Uterus (tissue), 3 donors: ENCODE measurements at regions not wholly inside any gene's neighbourhood (a gene's known extent, or its start where the extent isn't known, plus 50 kb on each side); places are given as distances from the start of the nearest gene placed in this dataset.

ENCODE experiments used
- DNase-seq, 2 donors: peaks; one replicate each; pipeline ENCODE4 v3.0.0-alpha.2; 2019 to 2020
- H3K27ac ChIP-seq, 2 donors: fragments of 200-600 bp; sonication (generic); 1 replicate in 1 of 2; 2 replicates in 1 of 2; pipeline ENCODE4 v1.5.1; 2016 to 2018
- H3K27me3 ChIP-seq, 2 donors: fragments of 200-600 bp; sonication (generic); one replicate each; pipeline ENCODE4 v1.5.1; 2018 to 2019; ENCODE audit warnings: control low read depth in 1 of 2
- H3K36me3 ChIP-seq, 2 donors: fragments of 200-600 bp; sonication (generic); one replicate each; pipeline ENCODE4 v1.5.1; 2019; ENCODE audit warnings: control low read depth in 1 of 2
- H3K4me1 ChIP-seq, 2 donors: fragments of 200-600 bp; sonication (generic); one replicate each; pipeline ENCODE4 v1.5.1; 2018 to 2019; ENCODE audit warnings: control low read depth in 1 of 2
- H3K4me3 ChIP-seq, 2 donors: fragments of 200-600 bp; sonication (generic); 1 replicate in 1 of 2; 2 replicates in 1 of 2; pipeline ENCODE4 v1.5.1; 2018 to 2019; ENCODE audit warnings: mild to moderate bottlenecking in 1 of 2
- H3K9me3 ChIP-seq, 2 donors: fragments of 200-600 bp; sonication (generic); one replicate each; pipeline ENCODE4 v1.5.1; 2019; ENCODE audit warnings: control low read depth in 1 of 2
- POLR2A ChIP-seq, 2 donors: fragments of 450-650 bp; IDR thresholded peaks; one replicate each; pipeline ENCODE4 v1.6.1; 2016; ENCODE audit warnings: antibody characterized with exemption in 2 of 2, mild to moderate bottlenecking in 1 of 2, moderate library complexity in 1 of 2
- intact Hi-C: fragments of 100-400 bp; cut with DNase I; formaldehyde crosslinking; loops from one replicate; pipeline ENCODE4 v1.15.1; 2023; ENCODE audit warnings: low total_unique reads
- TF ChIP-seq, protein P1 (sequence below), 4 experiments: fragments of 200-600 bp in 2 of 4; fragments of 450-650 bp in 2 of 4; sonication (generic) in 2 of 4; IDR thresholded peaks; one replicate each; pipeline ENCODE4 v1.5.1; 2016 to 2019; ENCODE audit warnings: antibody characterized with exemption in 4 of 4, mild to moderate bottlenecking in 2 of 4, moderate library complexity in 1 of 4
- donor health status: DM: yes; HTN: yes; CAD: no.

DNA sequence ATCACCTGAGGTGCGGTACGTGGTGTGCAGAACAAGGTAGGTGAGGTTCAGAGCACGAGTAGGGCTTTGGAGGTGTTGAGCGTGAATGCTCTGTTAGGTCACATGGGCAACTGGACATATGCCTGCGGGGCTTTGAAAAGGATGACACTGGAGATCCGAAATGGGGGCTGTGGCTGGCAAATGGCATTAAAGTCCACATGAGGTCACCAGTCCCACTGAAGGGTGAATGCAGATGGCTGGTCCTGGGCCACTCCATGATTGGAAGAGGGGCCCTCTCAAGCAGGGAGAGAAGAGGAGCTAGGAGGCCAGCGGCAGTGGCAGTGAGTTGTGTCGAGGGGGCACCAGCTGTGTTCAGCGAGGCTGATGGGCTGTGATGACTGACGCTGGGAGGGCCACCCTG is 254.9 kb upstream of the SHH start:
- no peak for DNase-seq
- TF ChIP-seq POLR2A (IDR thresholded peaks at IDR 0.05) = no peak
- TF ChIP-seq, protein P1, sequence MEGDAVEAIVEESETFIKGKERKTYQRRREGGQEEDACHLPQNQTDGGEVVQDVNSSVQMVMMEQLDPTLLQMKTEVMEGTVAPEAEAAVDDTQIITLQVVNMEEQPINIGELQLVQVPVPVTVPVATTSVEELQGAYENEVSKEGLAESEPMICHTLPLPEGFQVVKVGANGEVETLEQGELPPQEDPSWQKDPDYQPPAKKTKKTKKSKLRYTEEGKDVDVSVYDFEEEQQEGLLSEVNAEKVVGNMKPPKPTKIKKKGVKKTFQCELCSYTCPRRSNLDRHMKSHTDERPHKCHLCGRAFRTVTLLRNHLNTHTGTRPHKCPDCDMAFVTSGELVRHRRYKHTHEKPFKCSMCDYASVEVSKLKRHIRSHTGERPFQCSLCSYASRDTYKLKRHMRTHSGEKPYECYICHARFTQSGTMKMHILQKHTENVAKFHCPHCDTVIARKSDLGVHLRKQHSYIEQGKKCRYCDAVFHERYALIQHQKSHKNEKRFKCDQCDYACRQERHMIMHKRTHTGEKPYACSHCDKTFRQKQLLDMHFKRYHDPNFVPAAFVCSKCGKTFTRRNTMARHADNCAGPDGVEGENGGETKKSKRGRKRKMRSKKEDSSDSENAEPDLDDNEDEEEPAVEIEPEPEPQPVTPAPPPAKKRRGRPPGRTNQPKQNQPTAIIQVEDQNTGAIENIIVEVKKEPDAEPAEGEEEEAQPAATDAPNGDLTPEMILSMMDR (IDR thresholded peaks at IDR 0.05) = no peak
- intact Hi-C loops = no loop called here

DNA sequence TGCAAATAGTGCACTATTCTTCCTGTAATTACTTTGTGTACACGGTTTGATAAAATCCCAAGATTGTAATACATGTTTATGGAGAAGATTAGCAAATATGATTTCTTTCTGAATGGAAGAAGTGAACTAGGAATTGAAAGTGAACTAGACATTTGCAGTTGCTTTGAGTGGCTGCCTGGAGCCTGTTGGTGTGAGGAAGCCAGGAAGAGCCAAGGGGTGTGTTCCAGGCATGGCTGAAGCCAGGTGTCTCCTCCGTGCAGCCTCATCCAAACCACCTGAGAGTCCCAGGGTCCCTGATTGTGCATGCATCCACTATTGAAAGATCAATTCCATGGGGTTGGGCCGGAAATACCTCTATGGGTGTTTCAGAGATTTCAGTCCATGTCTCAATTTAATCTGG is 253.1 kb upstream of the SHH start:
- no peak for DNase-seq

More for the DNA sequence above, 254.9 kb upstream of the SHH start:
- no peak overlapping the region for H3K4me3 ChIP-seq
- no peaks in the 10 kb centered on the region for H3K4me1 ChIP-seq
- no peaks in the 10 kb centered on the region for H3K36me3 ChIP-seq
- H3K27ac ChIP-seq = no peak overlapping the region
- no peaks in the 10 kb centered on the region for H3K9me3 ChIP-seq
- H3K27me3 ChIP-seq = no peaks in the 10 kb centered on the region

DNA sequence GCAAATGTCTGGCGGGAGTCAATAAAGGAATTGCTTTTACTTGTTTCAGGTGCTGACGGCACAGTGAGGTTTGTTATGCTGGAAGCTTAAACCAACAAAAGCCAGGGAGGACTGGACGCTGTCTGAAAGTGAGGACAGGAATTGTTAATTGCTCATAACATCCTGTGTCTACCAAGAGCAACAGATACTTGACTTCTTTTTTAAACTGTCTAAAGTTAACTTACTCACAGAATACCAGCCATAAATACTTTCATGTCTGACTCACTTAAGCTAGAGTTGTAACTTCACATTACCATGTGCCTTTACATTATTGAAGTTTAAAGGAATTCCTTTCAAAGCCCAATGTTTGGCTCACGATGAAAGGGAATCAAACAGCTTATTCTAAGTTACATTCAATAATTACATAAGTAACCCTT is 252.7 kb upstream of the SHH start:
- no peaks in the 10 kb centered on the region for H3K4me1 ChIP-seq
- intact Hi-C loops = no loop called here
- no peaks in the 10 kb centered on the region for H3K36me3 ChIP-seq
- no peak for TF ChIP-seq POLR2A (IDR thresholded peaks at IDR 0.05)
- TF ChIP-seq, protein P1 (IDR thresholded peaks at IDR 0.05) = no peak
- H3K4me3 ChIP-seq = no peak overlapping the region
- H3K9me3 ChIP-seq = no peaks in the 10 kb centered on the region
- no peaks in the 10 kb centered on the region for H3K27me3 ChIP-seq
- no peak overlapping the region for H3K27ac ChIP-seq
- no peak for DNase-seq

More for the DNA sequence above, 253.1 kb upstream of the SHH start:
- Histone ChIP-seq H3K9me3 (no peaks in the 10 kb centered on the region), H3K36me3 (no peaks in the 10 kb centered on the region), H3K4me1 (no peaks in the 10 kb centered on the region), H3K27ac (no peak overlapping the region), H3K27me3 (no peaks in the 10 kb centered on the region), H3K4me3 (no peak overlapping the region)
- TF ChIP-seq, protein P1 (IDR thresholded peaks at IDR 0.05) = no peak
- TF ChIP-seq POLR2A (IDR thresholded peaks at IDR 0.05) = no peak
- intact Hi-C loops = no loop called here

DNA sequence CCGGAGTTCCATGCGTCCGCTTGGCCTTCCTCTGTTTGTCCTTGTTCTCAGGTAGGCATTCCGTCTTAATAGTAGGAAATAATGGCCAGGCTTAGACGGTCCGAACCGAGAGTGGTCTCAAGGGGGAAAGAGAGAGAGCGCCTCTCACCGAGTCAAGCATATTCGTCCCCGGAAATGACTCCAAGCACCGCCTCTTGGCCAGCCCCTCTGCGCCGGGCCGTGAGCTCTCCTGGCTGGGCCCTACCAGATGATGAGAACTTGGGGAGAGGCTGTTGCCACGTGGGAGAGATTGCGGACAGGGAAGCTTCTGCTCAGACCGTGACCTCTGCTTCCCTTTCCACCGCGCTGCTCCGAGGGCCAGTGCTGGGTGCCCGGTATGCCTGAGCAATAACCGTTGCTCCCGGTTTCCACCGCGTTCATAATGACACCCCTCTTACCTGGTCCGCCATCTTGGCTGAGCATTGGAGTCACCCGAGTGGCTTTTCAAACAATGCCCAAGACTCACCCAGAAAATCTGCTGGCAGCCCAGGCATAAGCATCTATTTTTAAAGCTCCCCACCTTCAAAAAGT is 251.1 kb upstream of the SHH start:
- Histone ChIP-seq H3K9me3 (no peaks in the 10 kb centered on the region), H3K4me3 (no peak overlapping the region), H3K4me1 (no peaks in the 10 kb centered on the region), H3K27ac (no peak overlapping the region), H3K27me3 (no peaks in the 10 kb centered on the region), H3K36me3 (no peaks in the 10 kb centered on the region)
- TF ChIP-seq, protein P1 (IDR thresholded peaks at IDR 0.05) = no peak
- TF ChIP-seq POLR2A (IDR thresholded peaks at IDR 0.05) = no peak
- no peak for DNase-seq
- intact Hi-C loops = no loop called here

DNA sequence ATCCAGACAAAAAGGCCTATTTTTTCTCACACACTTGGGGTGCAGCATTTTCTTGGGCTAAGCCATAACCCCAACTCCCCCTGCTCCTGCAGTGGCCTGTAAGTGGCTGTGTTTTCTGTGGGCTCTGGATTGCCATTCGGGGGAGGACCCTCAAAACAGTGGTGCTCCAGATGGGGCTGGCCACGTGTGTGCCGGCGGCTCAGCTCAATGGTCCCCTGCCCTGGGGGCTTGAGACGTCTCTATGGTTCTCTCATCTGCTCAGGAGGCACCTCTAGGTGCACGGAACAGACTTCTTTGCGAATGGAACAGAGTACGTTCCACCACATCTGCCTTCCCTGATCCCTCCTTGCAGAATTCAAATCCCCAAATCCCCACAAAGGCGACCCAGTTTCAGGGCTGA is 250.0 kb upstream of the SHH start:
- H3K4me1 ChIP-seq = no peaks in the 10 kb centered on the region

More for the DNA sequence above, 250.0 kb upstream of the SHH start:
- Histone ChIP-seq H3K27ac (no peak overlapping the region), H3K4me3 (no peak overlapping the region), H3K9me3 (no peaks in the 10 kb centered on the region), H3K27me3 (no peaks in the 10 kb centered on the region), H3K36me3 (no peaks in the 10 kb centered on the region)
- intact Hi-C loops = no loop called here
- no peak for TF ChIP-seq POLR2A (IDR thresholded peaks at IDR 0.05)
- TF ChIP-seq, protein P1 (IDR thresholded peaks at IDR 0.05) = no peak
- no peak for DNase-seq
